Prostate gland (tissue), 2 donors: ENCODE measurements at regions not wholly inside any gene's neighbourhood (a gene's known extent, or its start where the extent isn't known, plus 50 kb on each side); places are given as distances from the start of the nearest gene placed in this dataset.

Experiments used
- POLR2A ChIP-seq: fragments of 450-650 bp; IDR thresholded peaks from one replicate; pipeline ENCODE4 v1.6.1; 2016; ENCODE audit warnings: antibody characterized with exemption, mild to moderate bottlenecking
- POLR2AphosphoS5 ChIP-seq: sonication (generic); formaldehyde crosslinking; IDR thresholded peaks from one replicate; pipeline ENCODE4 v1.6.1; 2017; ENCODE audit warnings: antibody characterized with exemption
- TF ChIP-seq, protein P1 (sequence below), 4 experiments: fragments of 200-600 bp in 2 of 4; fragments of 450-650 bp in 2 of 4; sonication (generic) in 2 of 4; IDR thresholded peaks; 1 replicate in 3 of 4; 2 replicates in 1 of 4; pipeline ENCODE4 v1.5.1; 2016 to 2019; ENCODE audit warnings: antibody characterized with exemption in 4 of 4, mild to moderate bottlenecking in 2 of 4, moderate library complexity in 2 of 4

DNA sequence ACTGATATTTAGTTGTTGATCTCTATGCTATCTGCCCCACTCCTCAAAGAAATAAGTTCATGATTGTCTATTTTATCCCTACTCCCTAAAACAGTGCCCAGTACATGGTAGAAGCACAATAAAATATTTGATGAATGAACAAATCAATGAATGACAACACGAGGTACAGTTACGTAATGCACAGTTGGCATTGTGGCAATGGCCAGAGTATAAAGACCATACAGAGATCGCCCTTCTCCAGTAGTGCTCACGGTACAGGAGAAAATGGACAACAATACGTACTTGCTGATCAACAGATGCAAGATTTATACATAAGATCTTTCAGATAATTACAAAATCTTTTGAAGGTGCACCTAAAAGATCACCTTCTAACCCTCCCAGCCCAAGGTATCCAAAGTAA lies 225.4 kb downstream of the KLF12 start:
- TF ChIP-seq POLR2AphosphoS5 = no peak
- TF ChIP-seq, protein P1, sequence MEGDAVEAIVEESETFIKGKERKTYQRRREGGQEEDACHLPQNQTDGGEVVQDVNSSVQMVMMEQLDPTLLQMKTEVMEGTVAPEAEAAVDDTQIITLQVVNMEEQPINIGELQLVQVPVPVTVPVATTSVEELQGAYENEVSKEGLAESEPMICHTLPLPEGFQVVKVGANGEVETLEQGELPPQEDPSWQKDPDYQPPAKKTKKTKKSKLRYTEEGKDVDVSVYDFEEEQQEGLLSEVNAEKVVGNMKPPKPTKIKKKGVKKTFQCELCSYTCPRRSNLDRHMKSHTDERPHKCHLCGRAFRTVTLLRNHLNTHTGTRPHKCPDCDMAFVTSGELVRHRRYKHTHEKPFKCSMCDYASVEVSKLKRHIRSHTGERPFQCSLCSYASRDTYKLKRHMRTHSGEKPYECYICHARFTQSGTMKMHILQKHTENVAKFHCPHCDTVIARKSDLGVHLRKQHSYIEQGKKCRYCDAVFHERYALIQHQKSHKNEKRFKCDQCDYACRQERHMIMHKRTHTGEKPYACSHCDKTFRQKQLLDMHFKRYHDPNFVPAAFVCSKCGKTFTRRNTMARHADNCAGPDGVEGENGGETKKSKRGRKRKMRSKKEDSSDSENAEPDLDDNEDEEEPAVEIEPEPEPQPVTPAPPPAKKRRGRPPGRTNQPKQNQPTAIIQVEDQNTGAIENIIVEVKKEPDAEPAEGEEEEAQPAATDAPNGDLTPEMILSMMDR (IDR thresholded peaks at IDR 0.05) = no peak
- TF ChIP-seq POLR2A = no peak
